ENCODE measurements at regions not wholly inside any gene's neighbourhood (a gene's known extent, or its start where the extent isn't known, plus 50 kb on each side); places are given as distances from the start of the nearest gene placed in this dataset.

- DNase-seq = peak; percentile 81
Observed at GRCh38 chr14:60349663-60350365, 100.8 kb downstream of the PPM1A start.

- no peak for DNase-seq
Observed at GRCh38 chr14:60350366-60350720, 101.3 kb downstream of the PPM1A start.

- no peak for DNase-seq
Observed at GRCh38 chr14:60353420-60353819, 104.4 kb downstream of the PPM1A start.

- no peak for DNase-seq
Observed at GRCh38 chr14:60355768-60356167, 106.7 kb downstream of the PPM1A start.

- no peak for DNase-seq
Observed at GRCh38 chr14:60356386-60356785, 107.4 kb downstream of the PPM1A start.

- no peak for DNase-seq
Observed at GRCh38 chr14:60356906-60357550, 108.0 kb downstream of the PPM1A start.

GRCh38 chr14:60357551-60358149, 108.6 kb downstream of the PPM1A start:
- DNase-seq = no peak

GRCh38 chr14:60363275-60363674, 114.3 kb downstream of the PPM1A start:
- DNase-seq = no peak

GRCh38 chr14:60363687-60364086, 114.7 kb downstream of the PPM1A start:
- no peak for DNase-seq

GRCh38 chr14:60381909-60382308, 104.0 kb downstream of the C14orf39 start:
- DNase-seq = no peak

Data from DMS79 treated with DMSO at 0.1 percent for 48 hours (cell line).